ENCODE measurements at regions not wholly inside any gene's neighbourhood (a gene's known extent, or its start where the extent isn't known, plus 50 kb on each side); places are given as distances from the start of the nearest gene placed in this dataset.

DNA sequence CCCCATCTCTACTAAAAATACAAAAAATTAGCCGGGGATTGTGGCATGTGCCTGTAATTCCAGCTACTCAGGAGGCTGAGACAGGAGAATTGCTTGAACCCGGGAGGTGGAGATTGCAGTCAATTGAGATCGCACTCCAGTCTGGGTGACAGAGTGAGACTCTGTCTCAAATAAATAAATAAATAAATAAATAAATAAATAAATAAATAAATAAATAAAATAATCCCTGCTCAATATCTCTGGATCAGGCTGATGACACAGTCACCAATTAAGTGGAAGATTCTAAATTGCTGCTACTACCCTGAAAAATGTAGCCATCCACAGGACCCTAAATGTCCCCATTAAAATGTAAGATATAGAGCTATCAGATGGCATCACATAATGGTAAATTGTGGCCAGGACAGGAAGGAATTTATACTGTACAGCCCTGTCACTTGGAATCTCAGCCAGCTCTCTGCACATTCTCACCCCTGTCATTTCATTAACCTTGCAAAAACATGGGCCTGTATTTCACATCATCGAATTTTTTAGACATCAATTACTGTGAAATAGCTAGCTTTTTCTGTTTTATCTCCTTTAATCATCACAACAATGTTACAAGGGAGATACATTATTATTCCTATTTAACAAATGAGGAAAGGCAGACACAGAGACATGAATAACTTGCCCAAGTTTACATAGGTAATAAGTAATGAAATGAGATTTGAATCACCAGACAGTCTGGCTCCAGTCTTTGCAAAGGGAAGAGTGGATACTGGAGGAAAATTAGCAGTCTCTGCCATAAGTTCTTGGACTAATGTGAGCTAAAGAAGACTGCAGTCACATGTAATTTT lies 56.7 kb upstream of the NTPCR start:
- peak; percentile 64 for DNase-seq

DNA sequence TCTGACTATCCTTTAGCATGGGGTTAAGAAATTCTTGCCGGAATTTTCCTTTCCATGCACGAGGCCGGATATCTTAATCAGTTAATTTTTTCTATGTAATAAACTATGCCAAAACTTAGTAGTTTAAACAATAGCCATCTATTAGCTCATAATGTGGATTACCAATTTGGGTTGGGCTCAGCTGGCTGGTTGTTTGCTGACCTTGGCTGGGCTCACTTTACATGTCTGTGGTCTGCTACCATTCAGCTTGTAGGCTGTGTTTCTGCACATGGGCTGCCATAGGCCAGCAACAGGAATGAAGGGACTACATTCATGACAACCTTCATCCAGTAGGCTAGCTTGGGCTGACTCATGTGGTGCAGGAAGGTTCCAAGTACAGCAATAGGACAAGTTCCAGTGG lies 56.0 kb upstream of the NTPCR start:
- no peak for DNase-seq

DNA sequence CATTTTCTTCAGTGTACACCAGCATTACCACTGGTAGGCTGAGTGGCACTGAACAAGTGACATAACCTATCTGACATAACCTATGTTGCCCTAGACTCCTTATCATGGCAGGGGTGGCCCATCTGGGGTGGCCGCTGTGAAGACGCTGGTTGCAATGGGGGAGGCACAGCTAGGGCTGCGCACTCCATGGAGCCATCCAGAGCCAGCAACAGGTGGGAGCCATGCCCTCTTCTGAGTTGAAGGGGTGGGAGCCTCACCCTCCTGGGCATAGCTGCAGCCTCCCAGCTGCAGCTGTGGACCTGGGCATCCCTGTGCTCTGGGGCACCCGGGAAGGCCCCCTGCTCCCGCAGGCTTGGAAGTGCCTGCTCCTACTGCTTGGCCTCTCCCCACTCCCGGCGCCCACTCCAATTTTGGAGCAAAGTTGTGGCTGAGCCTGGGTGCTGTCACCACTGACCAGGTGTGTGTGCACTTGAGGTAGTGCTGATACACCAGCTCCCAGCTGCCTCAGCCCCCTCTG lies 52.4 kb upstream of the NTPCR start:
- no peak for DNase-seq

DNA sequence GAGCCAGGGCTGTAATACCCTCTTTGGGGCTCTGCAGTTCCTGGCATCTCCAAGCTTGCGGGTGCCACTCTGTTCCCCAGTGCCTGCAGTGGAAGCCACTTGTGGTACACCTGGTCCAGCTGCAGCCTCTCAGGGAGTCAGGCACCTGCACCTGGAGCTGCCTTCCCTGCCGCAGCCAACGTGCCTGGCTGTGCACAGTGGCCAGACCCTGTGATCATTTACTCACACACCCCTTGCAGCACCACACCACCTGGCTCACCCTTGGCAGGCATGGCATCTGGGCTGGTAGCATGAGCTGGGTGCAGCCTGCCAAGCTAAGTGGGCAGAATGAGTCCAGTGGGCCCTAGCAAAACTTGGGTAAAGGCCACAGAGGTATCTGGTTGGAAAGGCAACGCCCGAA lies 51.1 kb upstream of the NTPCR start:
- no peak for DNase-seq

DNA sequence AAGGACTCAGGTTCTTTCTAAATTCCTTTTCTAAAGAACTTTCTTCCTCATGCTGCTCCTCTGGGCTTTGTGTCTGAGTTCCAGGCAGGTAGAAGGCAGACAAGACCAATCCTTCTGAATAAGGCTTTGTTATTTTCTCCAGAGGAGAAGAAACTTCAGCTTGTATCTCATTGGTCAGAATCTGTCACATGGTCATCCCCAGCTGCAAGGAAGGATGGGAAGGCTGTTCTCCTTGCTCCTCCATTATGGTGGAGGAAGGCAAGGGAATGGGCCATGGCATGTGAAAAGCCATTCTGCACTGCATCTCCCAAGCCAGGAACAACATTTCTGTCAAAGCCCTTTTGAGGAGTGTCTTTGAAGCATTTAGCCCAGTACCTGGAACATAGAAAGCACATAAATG lies 50.6 kb upstream of the NTPCR start:
- DNase-seq: no peak
